H9 (cell line): ENCODE measurements at regions not wholly inside any gene's neighbourhood (a gene's known extent, or its start where the extent isn't known, plus 50 kb on each side); places are given as distances from the start of the nearest gene placed in this dataset.

Source experiments
- DNase-seq: peaks from one replicate; pipeline ENCODE4 v3.0.0-alpha.2; 2017
- H2AFZ ChIP-seq: one replicate; pipeline ENCODE4 v1.6.1; 2013; ENCODE audit warnings: mild to moderate bottlenecking, low read length, control low read depth, moderate library complexity
- H2AK5ac ChIP-seq: 2 replicates; pipeline ENCODE4 v1.6.1; 2013; ENCODE audit warnings: low read length, control low read depth, mixed read lengths; ENCODE audit not compliant: insufficient read length
- H2BK120ac ChIP-seq: one replicate; pipeline ENCODE4 v1.6.1; 2013; ENCODE audit warnings: low read depth, mild to moderate bottlenecking, low read length, control low read depth, inconsistent platforms; ENCODE audit not compliant: poor library complexity, severe bottlenecking
- H2BK12ac ChIP-seq: 2 replicates; pipeline ENCODE4 v1.6.1; 2013; ENCODE audit warnings: low read length, control low read depth, mixed read lengths, low read depth; ENCODE audit not compliant: insufficient read length
- H2BK15ac ChIP-seq: 2 replicates; pipeline ENCODE4 v1.6.1; 2013; ENCODE audit warnings: low read depth, low read length, control low read depth
- H2BK20ac ChIP-seq: one replicate; pipeline ENCODE4 v1.6.1; 2013; ENCODE audit warnings: low read depth, mild to moderate bottlenecking, low read length, control low read depth, inconsistent platforms; ENCODE audit not compliant: poor library complexity, severe bottlenecking
- H2BK5ac ChIP-seq: 2 replicates; pipeline ENCODE4 v1.6.1; 2013; ENCODE audit warnings: low read length, control low read depth, mixed read lengths; ENCODE audit not compliant: insufficient read length
- H3K14ac ChIP-seq: 2 replicates; pipeline ENCODE4 v1.6.1; 2013; ENCODE audit warnings: low read length, control low read depth; ENCODE audit not compliant: insufficient read depth
- H3K18ac ChIP-seq: 2 replicates; pipeline ENCODE4 v1.6.1; 2013; ENCODE audit warnings: low read depth, mild to moderate bottlenecking, mixed read lengths, low read length, control low read depth; ENCODE audit not compliant: insufficient read length
- H3K23ac ChIP-seq: 2 replicates; pipeline ENCODE4 v1.6.1; 2013; ENCODE audit warnings: low read length, control low read depth, mixed read lengths, low read depth; ENCODE audit not compliant: insufficient read length
- H3K23me2 ChIP-seq: 2 replicates; pipeline ENCODE4 v1.6.1; 2013; ENCODE audit warnings: low read depth, mild to moderate bottlenecking, mixed read lengths, low read length, control low read depth; ENCODE audit not compliant: insufficient read length, poor library complexity, severe bottlenecking
- H3K27ac ChIP-seq: 2 replicates; pipeline ENCODE4 v1.5.1; 2013; ENCODE audit warnings: low read length, control low read depth, mixed read lengths, low read depth; ENCODE audit not compliant: insufficient read length
- H3K27me3 ChIP-seq: 2 replicates; pipeline ENCODE4 v1.6.1; 2013; ENCODE audit warnings: low read length, control low read depth, inconsistent platforms; ENCODE audit not compliant: insufficient read depth
- H3K4ac ChIP-seq: 2 replicates; pipeline ENCODE4 v1.6.1; 2013; ENCODE audit warnings: low read depth, mild to moderate bottlenecking, control low read depth, inconsistent platforms, low read length, moderate library complexity
- H3K4me1 ChIP-seq: 2 replicates; pipeline ENCODE4 v1.6.1; 2013; ENCODE audit warnings: low read length, control low read depth, inconsistent platforms; ENCODE audit not compliant: insufficient read depth
- H3K4me2 ChIP-seq: 2 replicates; pipeline ENCODE4 v1.6.1; 2013; ENCODE audit warnings: low read length, control low read depth, mixed read lengths; ENCODE audit not compliant: insufficient read length, insufficient read depth
- H3K56ac ChIP-seq: 2 replicates; pipeline ENCODE4 v1.6.1; 2013; ENCODE audit warnings: low read depth, mild to moderate bottlenecking, mixed read lengths, low read length, control low read depth; ENCODE audit not compliant: insufficient read length
- H3K79me1 ChIP-seq: 2 replicates; pipeline ENCODE4 v1.6.1; 2013; ENCODE audit warnings: low read depth, mild to moderate bottlenecking, moderate library complexity, low read length, control low read depth, inconsistent platforms; ENCODE audit not compliant: insufficient read depth, poor library complexity, severe bottlenecking
- H3K79me2 ChIP-seq: 2 replicates; pipeline ENCODE4 v1.6.1; 2013; ENCODE audit warnings: low read length, control low read depth, inconsistent platforms; ENCODE audit not compliant: insufficient read depth
- H3K9ac ChIP-seq: 2 replicates; pipeline ENCODE4 v1.6.1; 2013; ENCODE audit warnings: low read length, control low read depth, mixed read lengths; ENCODE audit not compliant: insufficient read length; ENCODE audit errors: extremely low read depth
- H3K9me3 ChIP-seq: one replicate; pipeline ENCODE4 v1.6.1; 2013; ENCODE audit warnings: low read depth, low read length, inconsistent platforms; ENCODE audit not compliant: control insufficient read depth
- H3T11ph ChIP-seq: one replicate; pipeline ENCODE4 v1.6.1; 2013; ENCODE audit warnings: mild to moderate bottlenecking, low read length, control low read depth, inconsistent platforms
- H4K20me1 ChIP-seq: one replicate; pipeline ENCODE4 v1.6.1; 2013; ENCODE audit not compliant: control insufficient read depth, insufficient read length, insufficient read depth
- H4K5ac ChIP-seq: 2 replicates; pipeline ENCODE4 v1.6.1; 2013; ENCODE audit warnings: low read depth, mild to moderate bottlenecking, mixed read lengths, low read length, control low read depth; ENCODE audit not compliant: insufficient read length
- H4K8ac ChIP-seq: replicated peaks from 2 replicates; pipeline ENCODE4 v1.6.1; 2013; ENCODE audit warnings: low read length, control low read depth, mixed read lengths, low read depth; ENCODE audit not compliant: insufficient read length
- H4K91ac ChIP-seq: 2 replicates; pipeline ENCODE4 v1.6.1; 2013; ENCODE audit warnings: low read depth, mild to moderate bottlenecking, moderate library complexity, mixed read lengths, low read length, control low read depth; ENCODE audit not compliant: insufficient read length
- H3K27ac Mint-ChIP-seq, 3 experiments: 2 replicates in 2 of 3; 3 replicates in 1 of 3; pipeline ENCODE4 v1.8.0; 2020 to 2021; ENCODE audit warnings: mixed read lengths in 3 of 3, mild to moderate bottlenecking in 1 of 3, moderate library complexity in 1 of 3
- H3K27me3 Mint-ChIP-seq: 2 replicates; pipeline ENCODE4 v1.8.0; 2021; ENCODE audit warnings: low read depth, mild to moderate bottlenecking, moderate library complexity, mixed read lengths
- H3K36me3 Mint-ChIP-seq, 3 experiments: 2 replicates in 2 of 3; 3 replicates in 1 of 3; pipeline ENCODE4 v1.8.0; 2020 to 2021; ENCODE audit warnings: low read depth in 3 of 3, mixed read lengths in 3 of 3; ENCODE audit not compliant: insufficient read depth in 1 of 3
- H3K4me1 Mint-ChIP-seq, 2 experiments: 2 replicates each; pipeline ENCODE4 v1.8.0; 2020; ENCODE audit warnings: mixed read lengths in 2 of 2
- H3K4me3 Mint-ChIP-seq, 2 experiments: 2 replicates in 1 of 2; 3 replicates in 1 of 2; pipeline ENCODE4 v1.8.0; 2020 to 2021; ENCODE audit warnings: mild to moderate bottlenecking in 2 of 2, mixed read lengths in 2 of 2, moderate library complexity in 1 of 2
- H3K9me3 Mint-ChIP-seq, 2 experiments: 2 replicates in 1 of 2; 3 replicates in 1 of 2; pipeline ENCODE4 v1.8.0; 2020; ENCODE audit warnings: mild to moderate bottlenecking in 2 of 2, mixed read lengths in 2 of 2, moderate library complexity in 1 of 2
- CTCF ChIP-seq: fragments of 200-600 bp; sonication (generic); conservative IDR thresholded peaks from 3 replicates; pipeline ENCODE4 v1.8.0; 2021; ENCODE audit warnings: antibody characterized with exemption, mild to moderate bottlenecking
- WGBS: extraction: QIAGEN DNeasy Blood & Tissue Kit; methylation state at CpG from one replicate; pipeline ENCODE4 v1.1.7; 2013; ENCODE audit warnings: missing lambda C conversion rate, low lambda C conversion rate, mixed read lengths; ENCODE audit not compliant: insufficient read length; ENCODE audit errors: extremely low coverage; 5-methylcytosine and 5-hydroxymethylcytosine counted together

DNA sequence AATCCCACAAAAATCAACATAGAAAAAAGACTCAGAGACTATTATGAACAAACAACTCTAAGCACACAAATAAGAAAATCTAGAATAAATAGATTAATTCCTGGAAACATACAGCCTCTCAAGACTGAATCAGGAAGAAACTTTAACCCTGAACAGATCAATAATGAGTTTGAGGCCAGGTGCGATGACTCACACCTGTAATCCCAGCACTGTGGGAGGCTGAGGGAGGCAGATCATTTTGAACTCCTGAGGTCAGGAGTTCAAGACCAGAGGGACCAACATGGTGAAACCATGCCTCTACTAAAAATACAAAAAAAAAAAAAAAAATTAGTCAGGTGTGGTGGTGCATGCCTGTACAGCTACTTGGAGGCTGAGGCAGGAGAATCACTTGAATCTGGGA, 499.5 kb upstream of the LUZP2 start:
- Histone ChIP-seq H2BK15ac (no peak overlapping the region), H3K79me1 (no peaks in the 10 kb centered on the region), H4K91ac (no peak overlapping the region), H3K18ac (no peak overlapping the region), H3K9me3 (no peaks in the 10 kb centered on the region), H3K27me3 (no peaks in the 10 kb centered on the region), H3K23me2 (no peaks in the 10 kb centered on the region), H3K4me1 (no peaks in the 10 kb centered on the region), H4K20me1 (no peaks in the 10 kb centered on the region), H2BK12ac (no peak overlapping the region), H3K56ac (no peak overlapping the region), H2AFZ (no peak overlapping the region), H2AK5ac (no peak overlapping the region), H3K14ac (no peak overlapping the region), H3K23ac (no peak overlapping the region), H4K8ac (no peak overlapping the region), H2BK20ac (no peak overlapping the region), H3K9ac (no peak overlapping the region), H2BK5ac (no peak overlapping the region), H3T11ph (no peak overlapping the region), H2BK120ac (no peak overlapping the region), H3K27ac (no peak overlapping the region), H3K4me2 (no peak overlapping the region), H3K79me2 (no peaks in the 10 kb centered on the region), H4K5ac (no peak overlapping the region), H3K4ac (no peak overlapping the region)
- Mint-ChIP-seq H3K9me3 (peaks cover 6 to 24% of the 10 kb centered on the region in 2 experiments), H3K27ac (no peak overlapping the region), H3K4me3 (no peak overlapping the region), H3K27me3 (no peaks in the 10 kb centered on the region), H3K36me3 (peaks cover 5 to 23% (median 6%) of the 10 kb centered on the region in 3 experiments; a peak in 6 of 7 replicates), H3K4me1 (no peaks in the 10 kb centered on the region)
- no peak for DNase-seq
- TF ChIP-seq CTCF: no peak
- no CpG with 5 or more reads among the region's 1 CpG for WGBS
